Stimulated activated CD8-positive, alpha-beta memory T cell treated with anti-CD3 and anti-CD28 coated beads, Interleukin-15, amount 100 ng/mL, for 1 hour (primary cell): ENCODE measurements at regions not wholly inside any gene's neighbourhood (a gene's known extent, or its start where the extent isn't known, plus 50 kb on each side); places are given as distances from the start of the nearest gene placed in this dataset.
"Not testable (repeated sequence)": the region's sequence is repeated elsewhere in the genome, so short reads cannot be mapped to it uniquely, and the experiment has no call there.

ENCODE experiments used
- DNase-seq: peaks from one replicate; pipeline ENCODE4 v3.0.0-alpha.2; 2020; ENCODE audit warnings: low read depth

DNA sequence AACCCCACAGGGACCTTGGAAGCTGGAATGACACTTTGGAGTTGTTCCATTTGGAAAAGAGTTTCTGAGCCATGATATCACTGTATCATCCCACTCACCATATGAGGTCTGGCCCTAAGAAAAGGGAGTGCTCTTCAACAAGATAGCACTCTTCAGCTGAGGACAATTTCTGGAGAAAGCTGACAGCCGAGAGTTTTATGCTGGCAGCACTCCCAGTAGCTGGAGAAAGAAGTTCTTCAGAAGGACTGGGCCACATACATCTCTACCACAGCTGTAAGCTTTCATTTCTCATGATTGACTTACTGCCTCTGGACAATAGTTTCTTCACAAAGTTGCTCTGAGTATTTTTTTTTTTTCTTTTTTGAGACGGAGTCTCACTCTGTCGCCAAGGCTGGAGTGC lies 914.4 kb upstream of the ADAMTS5 start:
- DNase-seq, result not testable (repeated sequence)

GRCh38 chr21:27872411-27872810 lies 905.5 kb upstream of the ADAMTS5 start:
- not testable (repeated sequence) for DNase-seq

GRCh38 chr21:27870755-27871154 lies 903.9 kb upstream of the ADAMTS5 start:
- not testable (repeated sequence) for DNase-seq

DNA sequence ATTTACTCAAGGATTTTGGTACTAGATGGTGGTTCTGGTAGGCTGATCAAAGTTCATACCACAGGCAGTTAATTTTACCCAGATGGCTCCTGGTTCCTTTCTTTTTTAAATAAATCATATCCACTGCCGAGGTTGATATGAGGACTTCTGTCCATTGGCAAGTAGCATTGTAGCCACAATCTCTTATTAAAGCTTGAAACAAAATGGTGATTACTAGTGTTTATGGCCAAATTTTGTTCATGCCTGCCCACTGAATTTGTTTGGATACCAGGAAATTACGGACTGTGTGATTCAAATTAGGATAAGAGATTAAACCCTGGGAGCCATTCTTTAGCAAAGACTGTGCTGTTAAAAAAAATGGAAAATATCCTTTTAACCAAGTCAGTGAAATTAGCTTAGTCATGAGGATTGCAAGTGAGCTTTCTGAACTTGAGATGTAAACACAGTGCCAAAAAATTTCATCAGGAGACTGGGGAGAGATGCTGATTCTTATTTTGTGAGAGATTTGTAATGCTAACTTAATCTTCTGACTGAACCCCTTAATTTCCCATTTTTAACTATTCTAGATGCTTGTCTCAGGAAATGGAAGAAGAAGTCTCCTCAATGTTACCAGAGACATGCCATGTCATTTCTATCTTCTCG lies 893.5 kb upstream of the ADAMTS5 start:
- DNase-seq, result not testable (repeated sequence)

DNA sequence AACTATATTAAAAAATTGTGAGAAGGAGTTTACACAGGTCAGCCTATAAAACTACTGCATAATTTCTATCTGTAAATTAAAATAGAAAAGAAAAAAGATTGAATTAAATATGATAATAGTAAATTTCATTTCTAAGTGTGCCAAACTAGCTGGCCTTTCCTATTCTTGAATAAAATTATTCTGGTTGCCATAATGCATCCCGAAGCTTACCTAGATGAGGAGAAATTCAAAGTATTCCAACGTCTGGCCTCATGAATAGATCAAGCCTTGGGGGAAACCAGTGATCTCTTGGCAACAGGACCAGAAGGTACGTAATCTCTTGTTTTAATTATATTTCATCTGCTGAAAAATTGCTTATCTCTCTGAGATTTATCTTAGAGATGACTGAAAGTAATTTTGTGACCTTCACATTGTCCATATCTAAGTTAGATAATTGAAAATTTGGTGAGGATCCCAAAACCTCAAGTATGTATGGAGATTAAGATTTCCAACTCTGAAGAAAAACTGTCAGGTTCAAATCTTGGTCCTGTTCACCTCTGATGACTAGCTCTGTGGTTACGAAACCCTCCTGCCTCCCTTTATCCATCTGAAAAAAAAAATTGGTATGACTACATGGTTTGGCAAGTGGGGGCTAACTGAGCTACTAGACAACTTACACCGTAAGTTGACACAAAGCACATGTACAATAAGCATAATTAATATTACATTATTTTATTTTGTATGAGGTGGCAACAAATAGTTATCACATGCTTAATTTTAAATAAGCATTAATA lies 891.4 kb upstream of the ADAMTS5 start:
- not testable (repeated sequence) for DNase-seq

DNA sequence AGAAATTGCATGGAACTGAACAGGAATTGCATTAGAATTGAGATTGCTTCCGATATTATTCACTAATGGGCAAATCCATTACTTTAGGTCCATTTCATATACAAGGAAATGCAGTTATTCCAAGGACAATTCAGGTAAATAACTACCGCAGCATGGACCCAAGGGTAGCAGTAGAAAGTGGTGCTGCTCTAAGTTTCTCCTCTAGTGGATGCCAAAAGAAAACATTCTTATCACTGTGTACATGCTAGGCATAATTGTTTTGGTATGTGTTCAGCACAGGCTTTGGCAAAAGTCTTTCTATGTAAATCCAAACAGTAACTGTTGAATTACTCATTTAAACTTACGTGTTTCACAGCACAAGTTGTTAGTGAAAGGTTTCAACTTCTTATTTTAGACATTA lies 890.1 kb upstream of the ADAMTS5 start:
- not testable (repeated sequence) for DNase-seq

DNA sequence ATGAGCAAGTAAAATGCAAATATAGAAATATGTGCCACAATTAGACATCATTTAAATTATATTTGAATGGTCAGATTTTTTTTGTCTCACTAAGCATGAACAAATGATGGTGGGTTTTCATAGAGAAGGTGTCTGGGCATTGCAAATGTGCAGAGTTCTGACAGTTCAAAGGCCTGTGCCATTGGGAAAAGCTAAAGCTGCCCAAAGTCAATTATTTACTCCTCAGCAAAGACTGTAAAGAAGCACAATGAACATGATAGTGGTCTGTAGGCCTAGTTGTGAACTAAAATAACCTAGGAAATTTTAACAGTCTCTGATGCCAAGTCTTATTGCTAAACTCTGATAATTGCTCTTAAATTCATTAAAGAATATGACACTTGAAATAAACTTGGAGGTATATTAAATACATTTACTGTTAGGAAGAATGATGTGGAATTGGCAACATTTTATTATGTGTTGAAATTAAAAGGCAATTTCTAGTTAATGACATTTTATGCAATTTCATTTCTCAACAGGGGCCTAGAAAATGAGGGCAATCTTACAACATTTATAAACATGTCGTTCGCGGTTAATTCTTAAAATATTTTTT lies 874.3 kb upstream of the ADAMTS5 start:
- no peak for DNase-seq

DNA sequence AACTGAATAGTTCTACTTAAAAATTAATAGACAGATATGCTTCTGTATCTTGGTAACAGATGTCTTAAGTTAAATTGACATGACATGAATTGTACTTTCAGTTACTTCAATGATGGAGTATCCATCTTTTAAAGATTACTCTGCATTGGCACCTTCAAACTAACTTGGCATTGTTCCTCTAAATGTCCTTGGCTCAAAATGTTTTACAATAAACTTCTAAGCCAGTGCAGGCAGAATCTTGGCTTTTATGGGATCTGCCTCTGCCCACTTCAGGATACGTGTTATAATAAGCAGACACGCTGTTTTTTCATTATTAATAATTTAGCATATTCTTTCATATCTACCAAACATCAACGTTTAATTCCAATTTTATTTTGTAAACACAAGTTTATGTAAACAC lies 873.4 kb upstream of the ADAMTS5 start:
- DNase-seq, result no peak

- no peak for DNase-seq
These were observed 872.7 kb upstream of the ADAMTS5 start for GRCh38 chr21:27839512-27840115.

DNA sequence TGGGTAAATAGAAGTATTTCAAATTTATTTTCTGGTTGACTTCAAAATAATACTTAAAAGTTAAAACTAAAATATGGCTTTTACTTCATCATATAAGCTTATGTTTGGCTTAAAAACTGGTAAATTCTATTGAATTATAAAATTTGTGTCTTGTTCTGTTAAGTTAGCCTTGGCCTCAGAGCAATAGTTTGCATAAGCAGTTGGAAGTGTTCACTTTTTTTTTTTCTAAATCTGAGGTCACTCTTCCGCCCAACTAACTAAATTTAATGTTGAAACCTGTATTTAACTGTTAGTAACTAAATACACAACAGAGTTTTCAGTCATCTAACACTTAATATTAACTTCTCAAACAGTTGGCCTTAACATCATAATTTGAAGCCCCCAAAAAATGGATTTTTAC lies 871.7 kb upstream of the ADAMTS5 start:
- no peak for DNase-seq

DNA sequence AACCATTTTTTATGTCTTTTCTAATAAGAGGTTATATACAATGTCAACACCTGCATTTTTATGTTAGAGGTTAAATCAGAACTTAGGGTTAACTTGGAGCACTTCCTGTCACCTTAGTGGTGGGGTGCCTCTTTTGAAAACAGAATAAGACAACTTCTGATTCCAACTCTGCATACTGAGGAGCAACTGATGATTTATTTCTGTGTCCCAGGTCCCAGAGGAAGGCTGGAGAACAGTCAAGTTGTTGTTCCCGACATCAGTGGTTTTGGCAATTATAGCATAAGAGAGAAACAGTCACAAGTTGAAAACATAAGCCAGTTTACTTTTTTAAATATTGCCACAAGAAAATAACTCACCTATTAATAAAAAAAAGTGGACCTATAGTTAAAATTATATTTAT lies 871.0 kb upstream of the ADAMTS5 start:
- DNase-seq, result no peak

DNA sequence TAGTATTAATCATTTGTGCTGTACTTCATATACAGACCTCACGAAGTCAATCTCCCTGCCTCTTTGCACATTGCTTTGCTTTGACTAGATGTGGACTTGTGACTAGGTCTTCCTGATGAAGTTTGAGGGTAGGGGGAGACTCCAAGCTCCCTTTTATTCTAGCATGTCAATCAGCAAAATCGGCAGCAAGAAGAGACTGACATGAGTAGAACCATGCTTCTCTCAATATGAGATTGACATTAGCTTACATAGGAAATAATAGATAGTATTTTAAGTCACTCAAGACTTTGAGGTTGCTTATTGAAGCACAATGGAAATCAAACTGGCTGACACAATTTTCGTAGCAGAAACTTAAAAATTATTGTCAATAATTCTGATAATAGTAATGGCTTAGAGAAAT lies 866.4 kb upstream of the ADAMTS5 start:
- no peak for DNase-seq

- DNase-seq, result no peak
These were observed 865.1 kb upstream of the ADAMTS5 start for GRCh38 chr21:27831816-27832569.

- no peak for DNase-seq
These were observed 864.3 kb upstream of the ADAMTS5 start for GRCh38 chr21:27831177-27831576.

GRCh38 chr21:27827972-27828371 lies 861.1 kb upstream of the ADAMTS5 start:
- DNase-seq, result no peak

DNA sequence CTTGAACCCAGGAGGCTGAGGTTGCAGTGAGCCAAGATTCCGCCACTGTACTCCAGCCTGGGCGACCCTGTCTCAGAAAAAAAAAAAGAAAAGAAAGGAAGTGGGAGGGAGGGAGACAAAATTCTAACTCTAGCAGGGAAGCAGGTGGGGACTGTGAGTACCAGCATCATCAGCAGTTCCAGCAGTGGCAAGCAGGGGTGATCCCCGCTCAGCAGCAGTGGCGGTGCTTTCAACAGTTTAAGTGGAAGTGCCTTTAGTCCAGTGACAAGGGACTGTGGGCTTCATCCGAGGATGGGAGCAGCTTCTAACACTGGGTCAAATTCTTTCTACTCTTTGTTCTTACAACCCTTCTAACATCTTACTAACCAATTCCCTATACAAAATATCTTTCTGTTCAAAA lies 858.1 kb upstream of the ADAMTS5 start:
- DNase-seq, result no peak

GRCh38 chr21:27823652-27824201 lies 856.8 kb upstream of the ADAMTS5 start:
- DNase-seq, result no peak

- DNase-seq, result no peak
These were observed 853.5 kb upstream of the ADAMTS5 start for GRCh38 chr21:27820342-27820741.

GRCh38 chr21:27819299-27819698 lies 852.4 kb upstream of the ADAMTS5 start:
- no peak for DNase-seq

DNA sequence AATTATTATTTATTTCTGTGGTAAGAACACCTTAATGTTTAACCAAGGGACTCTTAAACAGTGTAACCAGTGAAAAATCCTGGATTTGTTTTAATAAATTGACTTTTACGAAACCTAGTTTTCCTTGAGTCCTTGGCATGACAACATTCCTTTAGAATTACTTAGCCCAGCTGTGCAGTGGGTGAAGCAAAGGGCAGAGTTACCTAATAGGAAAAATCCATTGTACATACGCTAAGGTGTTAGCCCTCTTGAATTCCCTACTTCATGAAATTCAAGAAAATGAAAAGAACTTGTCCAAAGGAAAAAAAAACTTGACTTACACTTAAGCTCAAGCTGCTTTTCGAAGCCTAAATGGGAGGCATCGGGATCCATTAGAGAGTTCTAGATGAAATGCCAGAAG lies 852.0 kb upstream of the ADAMTS5 start:
- no peak for DNase-seq

DNA sequence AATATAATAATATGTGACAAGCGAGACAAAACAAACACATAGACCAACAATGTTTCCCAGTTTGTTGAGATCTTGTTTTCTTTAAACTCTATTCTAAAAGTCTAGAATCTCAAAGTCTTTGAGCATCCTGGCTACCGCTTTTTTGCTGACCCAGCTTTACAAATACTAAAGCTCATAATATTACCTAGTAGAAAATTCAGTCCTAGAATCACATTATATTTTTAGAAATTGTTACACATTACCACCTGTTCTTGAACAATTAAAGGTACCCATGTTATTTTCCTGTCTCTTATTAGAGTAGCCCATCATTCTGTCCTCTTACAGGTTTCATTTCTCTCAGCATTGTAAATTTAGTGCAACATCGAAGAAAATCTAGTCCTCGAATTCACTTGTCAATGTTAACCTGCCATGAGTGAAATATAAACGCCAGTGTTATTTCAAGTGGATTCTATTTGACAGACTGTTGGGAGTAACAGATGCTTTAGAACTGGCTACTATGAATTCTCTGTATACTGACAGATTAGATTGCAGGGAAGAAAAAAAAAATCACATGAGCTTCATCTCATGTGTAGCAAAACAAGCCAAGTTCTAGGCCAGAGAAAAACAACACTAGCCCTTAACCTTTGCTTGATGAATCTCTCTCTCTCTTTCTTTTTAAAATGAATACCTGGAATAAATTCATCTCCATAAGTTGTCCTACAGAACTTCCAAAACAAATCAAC lies 851.2 kb upstream of the ADAMTS5 start:
- DNase-seq, result no peak
